HEK293T (cell line): ENCODE measurements at regions not wholly inside any gene's neighbourhood (a gene's known extent, or its start where the extent isn't known, plus 50 kb on each side); places are given as distances from the start of the nearest gene placed in this dataset.

Source experiments
- CTCF ChIA-PET: fragments of 350-600 bp; formaldehyde crosslinking; extraction: SDS; loops from one replicate; lab custom pipeline; 2021; ENCODE audit warnings: antibody characterized with exemption, inconsistent platforms; lab: Yijun Ruan, JAX
- POLR2A ChIA-PET: fragments of 350-600 bp; formaldehyde crosslinking; extraction: SDS; loops from one replicate; lab custom pipeline; 2020; ENCODE audit warnings: antibody characterized with exemption, inconsistent platforms; lab: Yijun Ruan, JAX
- DNase-seq: peaks from one replicate; pipeline ENCODE4 v3.0.0; 2012; ENCODE audit warnings: mixed read lengths; ENCODE audit errors: extremely low spot score
- ARNT ChIP-seq: fragments of 450-650 bp; IDR thresholded peaks from 2 replicates; pipeline ENCODE4 v1.6.1; 2017; ENCODE audit warnings: mild to moderate bottlenecking
- BHLHE40 ChIP-seq: fragments of 450-650 bp; IDR thresholded peaks from 2 replicates; pipeline ENCODE4 v1.6.1; 2016; ENCODE audit warnings: mild to moderate bottlenecking, moderate library complexity, borderline replicate concordance
- CTBP1 ChIP-seq: fragments of 450-650 bp; IDR thresholded peaks from 2 replicates; pipeline ENCODE4 v1.6.1; 2016; ENCODE audit warnings: borderline replicate concordance
- ELF4 ChIP-seq: fragments of 450-650 bp; IDR thresholded peaks from 2 replicates; pipeline ENCODE4 v1.6.1; 2017; ENCODE audit warnings: antibody characterized with exemption
- FOXA1 ChIP-seq: fragments of 450-650 bp; IDR thresholded peaks from 2 replicates; pipeline ENCODE4 v1.6.1; 2016; ENCODE audit warnings: mild to moderate bottlenecking
- FOXK2 ChIP-seq: fragments of 450-650 bp; IDR thresholded peaks from 2 replicates; pipeline ENCODE4 v1.6.1; 2016; ENCODE audit warnings: mild to moderate bottlenecking
- FOXM1 ChIP-seq: fragments of 450-650 bp; IDR thresholded peaks from 2 replicates; pipeline ENCODE4 v1.6.1; 2017; ENCODE audit warnings: mild to moderate bottlenecking, borderline replicate concordance
- HDGF ChIP-seq: fragments of 450-650 bp; IDR thresholded peaks from 2 replicates; pipeline ENCODE4 v1.6.1; 2017; ENCODE audit warnings: antibody characterized with exemption, borderline replicate concordance
- L3MBTL2 ChIP-seq: fragments of 450-650 bp; conservative IDR thresholded peaks from 2 replicates; pipeline ENCODE4 v1.6.1; 2016; ENCODE audit warnings: mild to moderate bottlenecking
- LEF1 ChIP-seq: fragments of 450-650 bp; IDR thresholded peaks from 2 replicates; pipeline ENCODE4 v1.6.1; 2017; ENCODE audit warnings: mild to moderate bottlenecking, borderline replicate concordance
- NFRKB ChIP-seq: fragments of 450-650 bp; IDR thresholded peaks from 2 replicates; pipeline ENCODE4 v1.6.1; 2016; ENCODE audit warnings: mild to moderate bottlenecking, moderate library complexity
- SP1 ChIP-seq: fragments of 450-650 bp; IDR thresholded peaks from 2 replicates; pipeline ENCODE4 v1.6.1; 2017
- SUZ12 ChIP-seq: fragments of 450-650 bp; IDR thresholded peaks from 2 replicates; pipeline ENCODE4 v1.6.1; 2016; ENCODE audit warnings: mild to moderate bottlenecking
- TARDBP ChIP-seq: fragments of 450-650 bp; IDR thresholded peaks from 2 replicates; pipeline ENCODE4 v1.6.1; 2016
- ZNF384 ChIP-seq: fragments of 450-650 bp; IDR thresholded peaks from 2 replicates; pipeline ENCODE4 v1.6.1; 2016
- TF ChIP-seq, protein P1 (sequence below): fragments of 450-650 bp; IDR thresholded peaks from 2 replicates; pipeline ENCODE4 v1.6.1; 2016

DNA sequence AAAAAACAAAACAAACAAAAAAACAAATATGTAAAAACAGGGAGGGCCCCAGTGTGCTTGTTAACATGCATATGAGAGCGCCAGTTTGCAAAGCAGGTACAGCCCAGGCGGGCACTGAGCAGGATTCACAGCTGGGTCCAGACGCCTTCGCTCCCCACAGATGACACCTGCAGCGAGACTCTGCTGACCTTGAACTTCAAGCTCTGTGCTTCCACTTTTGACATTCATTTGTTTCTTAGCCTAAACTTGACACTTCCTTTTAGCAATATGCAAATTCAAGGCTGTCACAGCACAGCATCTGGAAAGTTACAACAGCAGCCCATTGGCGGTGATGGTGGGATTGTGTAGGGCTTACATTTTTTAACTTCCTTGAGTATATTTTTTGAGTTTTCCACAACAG is 88.8 kb upstream of the TNS3 start:
- no peak for TF ChIP-seq SUZ12
- no peak for TF ChIP-seq ZNF384
- TF ChIP-seq FOXM1: no peak
- TF ChIP-seq, protein P1, sequence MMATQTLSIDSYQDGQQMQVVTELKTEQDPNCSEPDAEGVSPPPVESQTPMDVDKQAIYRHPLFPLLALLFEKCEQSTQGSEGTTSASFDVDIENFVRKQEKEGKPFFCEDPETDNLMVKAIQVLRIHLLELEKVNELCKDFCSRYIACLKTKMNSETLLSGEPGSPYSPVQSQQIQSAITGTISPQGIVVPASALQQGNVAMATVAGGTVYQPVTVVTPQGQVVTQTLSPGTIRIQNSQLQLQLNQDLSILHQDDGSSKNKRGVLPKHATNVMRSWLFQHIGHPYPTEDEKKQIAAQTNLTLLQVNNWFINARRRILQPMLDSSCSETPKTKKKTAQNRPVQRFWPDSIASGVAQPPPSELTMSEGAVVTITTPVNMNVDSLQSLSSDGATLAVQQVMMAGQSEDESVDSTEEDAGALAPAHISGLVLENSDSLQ: no peak
- no peak for TF ChIP-seq LEF1
- CTCF ChIA-PET: interaction anchor here (0.7 kb wide), 1 partner anchor 146 kb away, joined by 3 read pairs; no protein-coding TSS in a partner anchor
- POLR2A ChIA-PET: no interaction called here
- no peak for DNase-seq

DNA sequence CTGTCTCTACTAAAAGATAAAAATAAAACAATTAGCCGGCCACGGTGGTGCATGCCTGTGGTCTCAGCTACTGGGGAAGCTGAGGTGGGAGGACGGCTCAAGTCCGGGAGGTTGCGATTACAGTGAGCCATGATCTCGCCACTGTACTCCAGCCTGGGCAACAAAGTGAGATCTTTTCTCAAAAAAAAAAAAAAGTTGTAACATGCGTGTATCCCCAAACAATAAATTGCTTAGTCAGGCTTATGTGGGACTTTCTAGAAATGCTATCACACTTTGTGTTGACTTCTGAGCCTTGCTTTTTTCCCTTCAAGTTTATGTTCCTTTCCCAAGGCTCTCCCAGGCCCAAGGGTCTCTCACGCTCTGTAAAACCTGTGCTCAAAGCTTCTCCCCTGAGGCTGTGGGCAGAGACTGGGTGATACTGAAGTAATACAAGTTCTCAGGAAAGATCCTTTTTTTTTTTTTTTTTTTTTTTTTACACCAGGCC is 88.0 kb upstream of the TNS3 start:
- ChIA-PET CTCF (no interaction called here), POLR2A (no interaction called here)

DNA sequence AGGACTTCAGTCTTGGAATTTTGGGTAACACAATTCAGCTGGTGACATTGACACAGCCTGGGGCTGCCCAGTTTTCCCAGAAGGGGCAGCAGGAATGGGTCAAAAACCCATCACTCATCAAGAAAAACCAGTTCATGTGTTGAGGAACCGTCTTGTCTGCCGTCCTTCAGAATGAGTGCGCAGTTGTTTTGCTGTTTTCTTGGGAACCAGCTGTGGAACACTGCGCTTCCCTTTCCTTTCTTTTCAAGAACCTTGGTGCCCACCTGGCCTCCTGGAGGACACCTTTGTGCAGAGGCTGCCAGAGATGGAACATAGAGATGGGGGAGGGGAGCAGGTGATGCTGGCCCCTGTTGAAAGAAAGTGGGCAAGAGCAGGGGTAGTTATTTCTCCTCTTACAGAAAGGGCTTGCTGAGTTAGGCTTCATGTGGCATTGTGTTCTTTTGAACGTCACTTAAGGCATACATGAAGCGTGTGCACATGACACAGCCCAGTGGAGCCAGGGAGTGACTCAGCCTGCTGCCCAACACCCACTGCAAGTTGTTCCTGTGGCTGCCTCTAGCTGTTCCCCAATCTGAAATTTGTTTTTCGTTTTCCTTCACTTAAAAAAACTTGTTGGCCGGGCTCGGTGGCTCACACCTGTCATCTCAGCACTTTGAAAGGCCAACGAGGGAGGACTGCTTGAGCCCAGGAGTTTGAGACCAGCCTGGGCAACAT is 87.4 kb upstream of the TNS3 start:
- ChIA-PET POLR2A (no interaction called here), CTCF (no interaction called here)
- no peak for DNase-seq
- no peak for TF ChIP-seq HDGF
- TF ChIP-seq ZNF384: no peak
- no peak for TF ChIP-seq FOXK2
- TF ChIP-seq TARDBP: no peak
- TF ChIP-seq SP1: no peak
- TF ChIP-seq ARNT: no peak
- TF ChIP-seq SUZ12: no peak
- no peak for TF ChIP-seq CTBP1
- TF ChIP-seq, protein P1: no peak
- no peak for TF ChIP-seq NFRKB
- no peak for TF ChIP-seq FOXM1
- no peak for TF ChIP-seq L3MBTL2
- TF ChIP-seq BHLHE40: no peak
- no peak for TF ChIP-seq FOXA1
- no peak for TF ChIP-seq ELF4
- TF ChIP-seq LEF1: no peak

More for the DNA sequence above, 88.0 kb upstream of the TNS3 start:
- DNase-seq: no peak
- TF ChIP-seq SP1 (no peak), FOXK2 (no peak), BHLHE40 (no peak), TARDBP (no peak), L3MBTL2 (no peak), LEF1 (no peak), NFRKB (no peak), HDGF (no peak), ZNF384 (no peak)
- TF ChIP-seq, protein P1: no peak

DNA sequence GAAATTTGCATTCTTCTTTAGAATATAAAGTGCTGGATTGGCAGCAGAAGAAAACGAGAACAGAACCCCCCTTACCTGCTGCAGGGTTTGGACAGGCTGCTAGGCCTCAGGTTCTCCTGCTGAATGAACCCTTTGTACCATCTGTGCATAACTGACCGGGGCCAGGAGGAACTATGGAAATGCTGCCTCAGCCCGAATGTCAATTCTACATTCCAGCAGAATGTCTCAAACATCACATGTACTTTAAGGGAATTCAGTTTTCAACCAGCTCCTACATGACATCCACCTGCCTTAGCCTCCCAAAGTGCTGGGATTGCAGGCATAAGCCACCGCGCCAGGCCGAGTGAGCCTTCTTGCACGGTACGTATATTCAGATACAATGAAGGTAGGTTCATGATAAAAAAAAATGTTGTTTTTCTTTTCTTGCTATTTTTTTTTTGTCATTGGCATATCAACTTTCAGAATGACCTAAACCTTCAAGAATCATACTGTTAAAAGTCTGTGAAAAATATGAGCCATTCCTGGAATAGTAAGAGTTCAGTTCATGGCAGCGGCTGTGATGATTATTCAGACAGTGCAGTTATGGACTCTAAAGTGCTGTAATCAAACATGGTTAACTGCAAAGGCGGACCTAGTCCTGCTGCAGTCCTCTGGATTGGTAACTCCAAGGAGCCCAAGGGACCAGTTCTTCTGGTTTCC is 84.4 kb upstream of the TNS3 start:
- TF ChIP-seq NFRKB (no peak), ZNF384 (no peak)
- ChIA-PET CTCF (no interaction called here), POLR2A (no interaction called here)
- DNase-seq: no peak

DNA sequence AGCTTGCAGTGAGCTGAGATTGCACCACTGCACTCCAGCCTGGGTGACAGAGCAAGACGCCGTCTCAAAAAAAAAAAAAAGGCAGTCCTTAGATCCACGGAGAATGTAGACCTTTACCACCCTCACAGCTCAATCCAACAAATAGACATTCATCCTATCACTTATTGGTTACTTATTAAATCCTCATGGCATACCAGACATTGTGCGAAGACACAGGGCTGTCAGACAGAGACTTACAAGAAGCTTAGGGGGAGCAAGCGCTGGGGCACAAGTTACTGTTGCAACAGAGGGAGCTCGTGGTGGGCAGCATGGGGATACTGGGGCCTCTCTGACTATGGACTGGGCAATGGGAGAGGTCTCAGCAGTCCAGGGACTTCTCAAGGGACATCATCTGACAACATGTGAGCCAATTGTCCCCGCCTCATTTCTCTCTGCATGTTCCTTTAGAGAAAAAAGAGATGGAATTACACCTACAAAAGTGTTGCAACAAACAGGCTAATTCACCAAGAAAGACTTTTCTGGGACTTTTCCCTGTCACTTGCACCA is 82.8 kb upstream of the TNS3 start:
- no peak for TF ChIP-seq BHLHE40
- no peak for TF ChIP-seq SP1
- no peak for TF ChIP-seq ZNF384
- no peak for TF ChIP-seq L3MBTL2
- no peak for TF ChIP-seq TARDBP
- TF ChIP-seq LEF1: no peak
- no peak for TF ChIP-seq NFRKB
- no peak for TF ChIP-seq FOXA1
- no peak for TF ChIP-seq FOXK2
- TF ChIP-seq FOXM1: no peak
- ChIA-PET POLR2A (no interaction called here), CTCF (no interaction called here)
- no peak for DNase-seq

DNA sequence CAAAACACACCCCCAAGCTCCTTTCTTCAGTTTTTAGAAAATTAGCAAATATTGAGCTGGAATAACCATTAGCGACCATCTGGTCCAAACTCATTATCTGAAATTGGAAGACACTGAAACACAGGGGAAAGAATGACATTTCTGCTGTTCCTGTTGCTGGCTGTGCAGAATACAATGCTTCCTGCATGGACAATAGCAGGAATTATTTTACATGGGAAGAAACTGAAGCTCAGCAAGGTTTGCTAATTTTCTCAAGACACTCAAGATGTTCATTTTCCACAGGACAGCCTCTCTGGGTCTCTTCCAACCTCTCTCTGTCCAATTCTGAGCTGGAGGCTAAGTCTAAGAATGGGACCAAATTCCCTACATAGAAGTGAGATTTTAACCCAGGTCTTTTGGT is 81.9 kb upstream of the TNS3 start:
- no peak for DNase-seq
- TF ChIP-seq ARNT (no peak), FOXM1 (no peak), ELF4 (no peak), LEF1 (no peak), FOXK2 (no peak), BHLHE40 (no peak), FOXA1 (no peak), L3MBTL2 (no peak), TARDBP (no peak), CTBP1 (no peak), ZNF384 (no peak)
- CTCF ChIA-PET: no interaction called here
- POLR2A ChIA-PET: no interaction called here
